Superior temporal gyrus (tissue), 1 donor: ENCODE measurements at regions not wholly inside any gene's neighbourhood (a gene's known extent, or its start where the extent isn't known, plus 50 kb on each side); places are given as distances from the start of the nearest gene placed in this dataset.
A peak's percentile ranks its signal among the peaks of the same experiment; 100 is the strongest.
"Not testable (repeated sequence)": the region's sequence is repeated elsewhere in the genome, so short reads cannot be mapped to it uniquely, and the experiment has no call there.

ENCODE experiments used
- DNase-seq: peaks from one replicate; pipeline ENCODE4 v3.0.0-alpha.2; 2016; ENCODE audit errors: extremely low spot score

GRCh38 chr2:180604077-180604476, 376.3 kb upstream of the UBE2E3 start:
- no peak for DNase-seq

- no peak for DNase-seq
These were observed 379.4 kb upstream of the UBE2E3 start for GRCh38 chr2:180601016-180601415.

GRCh38 chr2:180599804-180600203, 380.6 kb upstream of the UBE2E3 start:
- peak; percentile 30 for DNase-seq

- no peak for DNase-seq
These were observed 383.2 kb upstream of the UBE2E3 start for GRCh38 chr2:180597179-180597578.

GRCh38 chr2:180596453-180596852, 384.0 kb upstream of the UBE2E3 start:
- DNase-seq: no peak

- no peak for DNase-seq
These were observed 388.5 kb upstream of the UBE2E3 start for GRCh38 chr2:180591947-180592346.

- not testable (repeated sequence) for DNase-seq
These were observed 389.2 kb upstream of the UBE2E3 start for GRCh38 chr2:180591093-180591781.

- DNase-seq: peak; percentile 27
These were observed 396.8 kb upstream of the UBE2E3 start for GRCh38 chr2:180583441-180584140.

- no peak for DNase-seq
These were observed 401.0 kb upstream of the UBE2E3 start for GRCh38 chr2:180579388-180579787.

GRCh38 chr2:180578441-180578840, 402.0 kb upstream of the UBE2E3 start:
- DNase-seq: no peak

- DNase-seq: no peak
These were observed 402.8 kb upstream of the UBE2E3 start for GRCh38 chr2:180577567-180577966.

- peak; percentile 36 for DNase-seq
These were observed 406.5 kb upstream of the UBE2E3 start for GRCh38 chr2:180573951-180574350.

- DNase-seq: no peak
These were observed 408.1 kb upstream of the UBE2E3 start for GRCh38 chr2:180572346-180572745.

GRCh38 chr2:180571559-180571958, 408.8 kb upstream of the UBE2E3 start:
- no peak for DNase-seq

- DNase-seq: no peak
These were observed 409.5 kb upstream of the UBE2E3 start for GRCh38 chr2:180570864-180571263.

- no peak for DNase-seq
These were observed 416.4 kb upstream of the UBE2E3 start for GRCh38 chr2:180564051-180564450.

GRCh38 chr2:180562378-180562777, 418.0 kb upstream of the UBE2E3 start:
- no peak for DNase-seq

- no peak for DNase-seq
These were observed 420.6 kb upstream of the UBE2E3 start for GRCh38 chr2:180559771-180560170.

- no peak for DNase-seq
These were observed 421.4 kb upstream of the UBE2E3 start for GRCh38 chr2:180559038-180559437.

GRCh38 chr2:180555391-180555965, 424.9 kb upstream of the UBE2E3 start:
- no peak for DNase-seq

- DNase-seq: no peak
These were observed 426.1 kb upstream of the UBE2E3 start for GRCh38 chr2:180554330-180554729.

GRCh38 chr2:180553094-180553715, 427.2 kb upstream of the UBE2E3 start:
- DNase-seq: no peak

- no peak for DNase-seq
These were observed 437.9 kb upstream of the UBE2E3 start for GRCh38 chr2:180542511-180542910.
